NB4 (cell line): ENCODE measurements at regions not wholly inside any gene's neighbourhood (a gene's known extent, or its start where the extent isn't known, plus 50 kb on each side); places are given as distances from the start of the nearest gene placed in this dataset.

Experiments
- DNase-seq: peaks from one replicate; pipeline ENCODE4 v3.0.0; 2010; ENCODE audit warnings: low read depth
- H3K4me3 ChIP-seq: one replicate; pipeline ENCODE4 v1.5.1; 2011; ENCODE audit warnings: mild to moderate bottlenecking, low read depth, low read length, moderate library complexity
- CTCF ChIP-seq: IDR thresholded peaks from one replicate; pipeline ENCODE4 v1.5.1; 2012; ENCODE audit warnings: low read depth, low read length
- MAX ChIP-seq: IDR thresholded peaks from 2 replicates; pipeline ENCODE4 v1.6.1; 2011; ENCODE audit warnings: low read depth, low read length
- MYC ChIP-seq: IDR thresholded peaks from 2 replicates; pipeline ENCODE4 v1.6.1; 2011; ENCODE audit warnings: low read depth, low read length
- POLR2A ChIP-seq: IDR thresholded peaks from 2 replicates; pipeline ENCODE4 v1.6.1; 2011; ENCODE audit warnings: mild to moderate bottlenecking; ENCODE audit not compliant: insufficient read length; ENCODE audit errors: extremely low read depth

- TF ChIP-seq MAX (no peak), POLR2A (no peak), MYC (no peak), CTCF (no peak)
- no peak for DNase-seq
- no peak overlapping the region for H3K4me3 ChIP-seq
Observed at GRCh38 chr6:23350752-23351453, 775.1 kb upstream of the NRSN1 start.

- no peak for TF ChIP-seq CTCF
- TF ChIP-seq MAX, result no peak
- TF ChIP-seq POLR2A, result no peak
- no peak for TF ChIP-seq MYC
- H3K4me3 ChIP-seq, result no peak overlapping the region
- DNase-seq, result no peak
Observed at GRCh38 chr6:23354004-23354403, 772.0 kb upstream of the NRSN1 start.

- no peak for DNase-seq
- TF ChIP-seq MYC, result no peak
- no peak for TF ChIP-seq CTCF
- no peak for TF ChIP-seq POLR2A
- no peak for TF ChIP-seq MAX
Observed at GRCh38 chr6:23357185-23357766, 768.7 kb upstream of the NRSN1 start.

GRCh38 chr6:23365732-23366131 lies 760.3 kb upstream of the NRSN1 start:
- H3K4me3 ChIP-seq, result no peak overlapping the region
- TF ChIP-seq MYC, result no peak
- no peak for TF ChIP-seq MAX
- TF ChIP-seq POLR2A, result no peak
- TF ChIP-seq CTCF, result no peak
- no peak for DNase-seq

More at GRCh38 chr6:23357185-23357766, 768.7 kb upstream of the NRSN1 start:
- no peak overlapping the region for H3K4me3 ChIP-seq

GRCh38 chr6:23367311-23367710 lies 758.7 kb upstream of the NRSN1 start:
- TF ChIP-seq CTCF, result no peak
- no peak for TF ChIP-seq MAX
- TF ChIP-seq POLR2A, result no peak
- no peak for TF ChIP-seq MYC
- no peak for DNase-seq
- no peak overlapping the region for H3K4me3 ChIP-seq
